HepG2 (cell line): ENCODE measurements at regions not wholly inside any gene's neighbourhood (a gene's known extent, or its start where the extent isn't known, plus 50 kb on each side); places are given as distances from the start of the nearest gene placed in this dataset.

Experiments
- DNMT1 ChIP-seq: sonication (generic); formaldehyde crosslinking; IDR thresholded peaks from 2 replicates; pipeline ENCODE4 v1.5.1; 2020; ENCODE audit warnings: mild to moderate bottlenecking, missing genetic modification reagents
- EP300 ChIP-seq, 3 experiments: sonication (generic) in 1 of 3; formaldehyde crosslinking in 1 of 3; IDR thresholded peaks; 2 replicates each; pipeline versions ENCODE4 v1.5.1 to v1.6.1; 2011 to 2020; ENCODE audit warnings: low read depth in 2 of 3, low read length in 2 of 3, borderline replicate concordance in 1 of 3, improper control_type of control experiment in 1 of 3, mild to moderate bottlenecking in 1 of 3, missing genetic modification reagents in 1 of 3, moderate library complexity in 1 of 3
- HHEX ChIP-seq: IDR thresholded peaks from 2 replicates; pipeline ENCODE4 v1.6.1; 2016; ENCODE audit warnings: control low read depth
- MZF1 ChIP-seq: sonication (generic); formaldehyde crosslinking; IDR thresholded peaks from 2 replicates; pipeline ENCODE4 v1.8.1; 2023; ENCODE audit warnings: mild to moderate bottlenecking, missing genetic modification reagents, borderline replicate concordance
- NFYB ChIP-seq: sonication (generic); formaldehyde crosslinking; IDR thresholded peaks from 2 replicates; pipeline ENCODE4 v1.4.0; 2020; ENCODE audit warnings: missing genetic modification reagents
- POLR2AphosphoS5 ChIP-seq: IDR thresholded peaks from 2 replicates; pipeline ENCODE4 v1.6.1; 2012; ENCODE audit warnings: low read depth, low read length
- RNF219 ChIP-seq: sonication (generic); formaldehyde crosslinking; IDR thresholded peaks from 2 replicates; pipeline ENCODE4 v1.5.0; 2020; ENCODE audit warnings: mild to moderate bottlenecking, missing genetic modification reagents
- SP1 ChIP-seq, 2 experiments: fragments of 450-650 bp in 1 of 2; sonication (generic) in 1 of 2; formaldehyde crosslinking in 1 of 2; IDR thresholded peaks; 2 replicates each; pipeline versions ENCODE4 v1.4.0 to v1.6.1; 2016 to 2020; ENCODE audit warnings: missing genetic modification reagents in 1 of 2
- TBX2 ChIP-seq: sonication (generic); formaldehyde crosslinking; IDR thresholded peaks from 2 replicates; pipeline ENCODE4 v1.5.0; 2020; ENCODE audit warnings: missing genetic modification reagents, mild to moderate bottlenecking, borderline replicate concordance
- ZBTB7A ChIP-seq: sonication (generic); formaldehyde crosslinking; IDR thresholded peaks from 2 replicates; pipeline ENCODE4 v1.8.0; 2022; ENCODE audit warnings: mild to moderate bottlenecking, missing genetic modification reagents
- ZNF747 ChIP-seq: sonication (generic); formaldehyde crosslinking; IDR thresholded peaks from 2 replicates; pipeline ENCODE4 v1.8.1; 2023; ENCODE audit warnings: missing genetic modification reagents, mild to moderate bottlenecking, borderline replicate concordance
- TF ChIP-seq, protein P1 (sequence below): sonication (generic); formaldehyde crosslinking; IDR thresholded peaks from 2 replicates; pipeline ENCODE4 v1.5.0; 2020; ENCODE audit warnings: mild to moderate bottlenecking, missing genetic modification reagents, moderate library complexity

GRCh38 chr20:4511776-4512175, 174.5 kb upstream of the PRNP start:
- no peak for TF ChIP-seq EP300 (IDR thresholded peaks at IDR 0.05; ENCODE audit: low read depth in 2 of 2, low read length in 2 of 2)
- TF ChIP-seq EP300 (CRISPR knock-in tag; IDR thresholded peaks at IDR 0.05; ENCODE audit: borderline replicate concordance), result no peak
- no peak for TF ChIP-seq ZNF747 (CRISPR knock-in tag)
- TF ChIP-seq MZF1 (CRISPR knock-in tag), result no peak
- no peak for TF ChIP-seq SP1 (IDR thresholded peaks at IDR 0.05)
- TF ChIP-seq SP1 (CRISPR knock-in tag; IDR thresholded peaks at IDR 0.05), result no peak
- TF ChIP-seq DNMT1 (CRISPR knock-in tag), result no peak
- no peak for TF ChIP-seq ZBTB7A (CRISPR knock-in tag)
- TF ChIP-seq NFYB, result no peak
- TF ChIP-seq HHEX (CRISPR knock-in tag), result no peak
- no peak for TF ChIP-seq POLR2AphosphoS5
- no peak for TF ChIP-seq TBX2 (CRISPR knock-in tag)
- TF ChIP-seq RNF219 (CRISPR knock-in tag), result no peak
- TF ChIP-seq, protein P1, sequence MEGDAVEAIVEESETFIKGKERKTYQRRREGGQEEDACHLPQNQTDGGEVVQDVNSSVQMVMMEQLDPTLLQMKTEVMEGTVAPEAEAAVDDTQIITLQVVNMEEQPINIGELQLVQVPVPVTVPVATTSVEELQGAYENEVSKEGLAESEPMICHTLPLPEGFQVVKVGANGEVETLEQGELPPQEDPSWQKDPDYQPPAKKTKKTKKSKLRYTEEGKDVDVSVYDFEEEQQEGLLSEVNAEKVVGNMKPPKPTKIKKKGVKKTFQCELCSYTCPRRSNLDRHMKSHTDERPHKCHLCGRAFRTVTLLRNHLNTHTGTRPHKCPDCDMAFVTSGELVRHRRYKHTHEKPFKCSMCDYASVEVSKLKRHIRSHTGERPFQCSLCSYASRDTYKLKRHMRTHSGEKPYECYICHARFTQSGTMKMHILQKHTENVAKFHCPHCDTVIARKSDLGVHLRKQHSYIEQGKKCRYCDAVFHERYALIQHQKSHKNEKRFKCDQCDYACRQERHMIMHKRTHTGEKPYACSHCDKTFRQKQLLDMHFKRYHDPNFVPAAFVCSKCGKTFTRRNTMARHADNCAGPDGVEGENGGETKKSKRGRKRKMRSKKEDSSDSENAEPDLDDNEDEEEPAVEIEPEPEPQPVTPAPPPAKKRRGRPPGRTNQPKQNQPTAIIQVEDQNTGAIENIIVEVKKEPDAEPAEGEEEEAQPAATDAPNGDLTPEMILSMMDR (CRISPR knock-in tag), result no peak
